ENCODE measurements at regions not wholly inside any gene's neighbourhood (a gene's known extent, or its start where the extent isn't known, plus 50 kb on each side); places are given as distances from the start of the nearest gene placed in this dataset.

- Mint-ChIP-seq H3K4me1 (ENCODE audit: low read depth) (no peaks in the 10 kb centered on the region), H3K27me3 (peaks cover 53% of the 10 kb centered on the region), H3K4me3 (no peak overlapping the region), H3K9me3 (no peaks in the 10 kb centered on the region), H3K27ac (no peak overlapping the region), H3K36me3 (ENCODE audit: low read depth) (no peaks in the 10 kb centered on the region)
- Histone ChIP-seq H3K4me1 (ENCODE audit: insufficient read depth, low read length) (no peaks in the 10 kb centered on the region), H3K27me3 (ENCODE audit: control insufficient read depth in 1 of 2, insufficient read depth in 2 of 2, low read length in 2 of 2) (peaks cover 5 to 15% of the 10 kb centered on the region in 2 experiments), H3K9me3 (ENCODE audit: control insufficient read depth in 1 of 2, insufficient read depth in 1 of 2, low read length in 2 of 2) (peaks cover 0 to 3% of the 10 kb centered on the region in 2 experiments), H3K27ac (ENCODE audit: low read depth in 1 of 2, low read length in 2 of 2) (no peak overlapping the region), H3K4me3 (ENCODE audit: low read length) (no peak overlapping the region), H3K36me3 (ENCODE audit: insufficient read depth, low read length) (no peaks in the 10 kb centered on the region)
- ATAC-seq (ENCODE audit: poor library complexity) (no peak), DNase-seq (no peak)
- intact Hi-C loops (cut with DNase I, micrococcal nuclease): no loop called here
- ChIA-PET POLR2A (no interaction called here), CTCF (no interaction called here)
- no peak for TF ChIP-seq CTCF (IDR thresholded peaks at IDR 0.05)
Observed at GRCh38 chr17:34758316-34758715, 178.9 kb downstream of the TMEM132E start.

GRCh38 chr17:34757611-34758010 is 178.2 kb downstream of the TMEM132E start:
- H3K4me1 Mint-ChIP-seq (ENCODE audit: low read depth): no peaks in the 10 kb centered on the region
- CTCF ChIA-PET: no interaction called here
- no peaks in the 10 kb centered on the region for H3K9me3 Mint-ChIP-seq

GRCh38 chr17:34757106-34757505 is 177.7 kb downstream of the TMEM132E start:
- intact Hi-C loops (cut with DNase I, micrococcal nuclease): no loop called here

More at GRCh38 chr17:34757611-34758010, 178.2 kb downstream of the TMEM132E start:
- intact Hi-C loops (cut with DNase I, micrococcal nuclease): no loop called here
- peaks cover 48% of the 10 kb centered on the region for H3K27me3 Mint-ChIP-seq
- POLR2A ChIA-PET: no interaction called here
- TF ChIP-seq CTCF (IDR thresholded peaks at IDR 0.05): no peak
- Histone ChIP-seq H3K9me3 (ENCODE audit: control insufficient read depth in 1 of 2, insufficient read depth in 1 of 2, low read length in 2 of 2) (peaks cover 0 to 3% of the 10 kb centered on the region in 2 experiments), H3K4me3 (ENCODE audit: low read length) (no peak overlapping the region), H3K27ac (ENCODE audit: low read depth in 1 of 2, low read length in 2 of 2) (no peak overlapping the region), H3K4me1 (ENCODE audit: insufficient read depth, low read length) (no peaks in the 10 kb centered on the region), H3K27me3 (ENCODE audit: control insufficient read depth in 1 of 2, insufficient read depth in 2 of 2, low read length in 2 of 2) (peaks cover 5 to 15% of the 10 kb centered on the region in 2 experiments), H3K36me3 (ENCODE audit: insufficient read depth, low read length) (no peaks in the 10 kb centered on the region)
- DNase-seq (no peak), ATAC-seq (ENCODE audit: poor library complexity) (no peak)
- no peak overlapping the region for H3K27ac Mint-ChIP-seq
- H3K4me3 Mint-ChIP-seq: no peak overlapping the region
- no peaks in the 10 kb centered on the region for H3K36me3 Mint-ChIP-seq (ENCODE audit: low read depth)

More at GRCh38 chr17:34757106-34757505, 177.7 kb downstream of the TMEM132E start:
- H3K27me3 ChIP-seq (ENCODE audit: control insufficient read depth in 1 of 2, insufficient read depth in 2 of 2, low read length in 2 of 2): peaks cover 5 to 15% of the 10 kb centered on the region in 2 experiments
- no peaks in the 10 kb centered on the region for H3K9me3 Mint-ChIP-seq
- H3K36me3 Mint-ChIP-seq (ENCODE audit: low read depth): no peaks in the 10 kb centered on the region
- H3K4me1 ChIP-seq (ENCODE audit: insufficient read depth, low read length): no peaks in the 10 kb centered on the region
- TF ChIP-seq CTCF (IDR thresholded peaks at IDR 0.05): no peak
- no peaks in the 10 kb centered on the region for H3K4me1 Mint-ChIP-seq (ENCODE audit: low read depth)
- no peak overlapping the region for H3K27ac Mint-ChIP-seq
- CTCF ChIA-PET: no interaction called here
- H3K4me3 ChIP-seq (ENCODE audit: low read length): no peak overlapping the region
- ATAC-seq (ENCODE audit: poor library complexity) (no peak), DNase-seq (no peak)
- H3K27me3 Mint-ChIP-seq: peaks cover 51% of the 10 kb centered on the region
- H3K9me3 ChIP-seq (ENCODE audit: control insufficient read depth in 1 of 2, insufficient read depth in 1 of 2, low read length in 2 of 2): peaks cover 0 to 3% of the 10 kb centered on the region in 2 experiments
- no peaks in the 10 kb centered on the region for H3K36me3 ChIP-seq (ENCODE audit: insufficient read depth, low read length)
- no peak overlapping the region for H3K27ac ChIP-seq (ENCODE audit: low read depth in 1 of 2, low read length in 2 of 2)
- POLR2A ChIA-PET: no interaction called here
- no peak overlapping the region for H3K4me3 Mint-ChIP-seq

All from CD4-positive, alpha-beta T cell (primary cell).